Renal pelvis (tissue), 1 donor: ENCODE measurements at regions not wholly inside any gene's neighbourhood (a gene's known extent, or its start where the extent isn't known, plus 50 kb on each side); places are given as distances from the start of the nearest gene placed in this dataset.
"Not testable (repeated sequence)": the region's sequence is repeated elsewhere in the genome, so short reads cannot be mapped to it uniquely, and the experiment has no call there.

Source experiments
- DNase-seq: peaks from one replicate; pipeline ENCODE4 v3.0.0-alpha.2; 2013

- DNase-seq = no peak
Measured at GRCh38 chr2:204359076-204359475, 186.2 kb upstream of the PARD3B start.

GRCh38 chr2:204360218-204361007, 184.9 kb upstream of the PARD3B start:
- DNase-seq = no peak

DNA sequence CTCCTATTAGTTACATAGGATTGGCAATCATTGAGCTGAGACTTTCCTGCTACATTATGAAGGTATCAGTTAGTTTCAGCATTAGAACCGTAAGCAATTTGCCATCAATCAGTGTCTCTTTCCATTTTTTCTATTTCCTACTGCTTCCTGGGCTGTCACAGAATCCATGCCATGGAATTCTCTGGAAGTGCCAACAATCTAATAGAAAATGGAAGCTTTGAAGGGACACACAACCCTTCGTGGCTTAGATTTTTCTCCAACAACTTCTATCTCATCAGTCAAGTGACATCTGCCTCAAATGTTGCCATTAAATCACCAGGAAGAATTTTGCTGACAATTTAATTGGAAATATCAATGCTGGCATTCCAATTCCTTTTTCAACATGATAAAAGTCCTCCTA, 183.5 kb upstream of the PARD3B start:
- DNase-seq = no peak

DNA sequence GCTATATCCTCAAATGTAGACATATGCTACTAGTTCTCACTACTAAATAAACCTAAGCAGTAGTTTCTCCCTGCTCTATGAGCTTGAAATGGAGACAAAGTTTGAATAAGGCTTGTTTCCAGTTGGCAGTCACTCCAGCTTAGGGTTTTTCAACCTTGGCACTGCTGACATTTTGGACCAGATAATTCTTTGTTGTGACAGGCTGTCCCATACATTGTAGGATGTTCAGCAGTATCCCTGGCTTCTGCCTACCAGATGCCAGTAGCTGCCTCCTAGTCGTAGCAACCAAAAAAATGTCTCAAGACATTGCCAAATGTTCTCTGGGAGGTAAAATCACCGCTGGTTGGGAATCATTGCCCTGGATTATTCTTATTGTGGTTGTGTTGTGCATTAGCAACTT, 182.7 kb upstream of the PARD3B start:
- no peak for DNase-seq

DNA sequence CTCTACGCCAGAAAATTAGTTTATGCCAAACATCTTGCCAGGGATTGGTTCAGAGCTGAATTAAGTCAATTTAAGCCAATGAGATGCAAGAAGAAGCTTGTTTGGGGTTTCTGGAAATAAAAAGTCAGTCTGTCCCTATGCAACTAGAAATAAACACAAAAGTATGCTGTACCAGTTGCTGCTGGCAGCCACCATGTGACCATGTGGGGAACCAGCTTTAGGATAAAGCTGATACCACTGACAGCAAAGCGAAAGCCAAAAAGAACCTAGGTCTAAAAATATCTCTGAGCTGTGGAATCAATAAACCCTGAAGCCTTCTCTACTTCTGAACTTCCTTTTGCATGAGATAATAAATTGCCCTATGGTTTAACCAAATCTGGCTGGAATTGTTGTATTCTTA, 181.8 kb upstream of the PARD3B start:
- DNase-seq = no peak

DNA sequence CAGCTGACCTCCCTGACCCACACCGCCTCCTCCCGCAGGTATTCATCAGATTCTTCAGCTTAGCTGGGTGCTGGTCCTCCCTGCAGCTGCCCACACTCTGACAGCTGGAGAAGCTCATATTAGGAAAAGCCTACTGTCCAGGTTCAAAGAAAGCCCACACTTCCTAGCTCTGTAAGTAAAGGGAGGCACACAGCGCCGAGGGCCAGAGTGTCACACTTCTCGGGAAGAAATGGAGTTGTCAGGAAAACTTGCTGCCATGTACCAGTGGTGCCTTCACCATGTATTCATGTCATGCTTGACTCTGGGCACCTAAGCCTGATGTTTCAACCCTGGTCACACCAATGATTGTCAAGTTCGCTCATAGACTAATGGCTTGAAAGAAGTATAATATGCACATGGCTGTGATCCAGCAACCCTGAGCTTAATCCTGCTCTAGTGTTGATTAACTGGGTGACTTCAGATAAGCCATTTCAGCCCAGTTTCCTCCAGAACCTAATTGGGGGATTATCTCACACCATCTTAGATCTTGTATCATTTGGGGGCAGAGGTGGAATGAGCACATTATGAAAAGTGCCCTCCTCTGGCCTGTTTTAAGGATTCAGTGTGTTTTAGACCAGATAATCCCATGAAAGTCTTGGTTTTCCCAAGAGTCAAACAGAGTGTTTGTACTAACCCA, 180.3 kb upstream of the PARD3B start:
- no peak for DNase-seq

- DNase-seq = no peak
Measured at GRCh38 chr2:204365811-204366210, 179.5 kb upstream of the PARD3B start.

DNA sequence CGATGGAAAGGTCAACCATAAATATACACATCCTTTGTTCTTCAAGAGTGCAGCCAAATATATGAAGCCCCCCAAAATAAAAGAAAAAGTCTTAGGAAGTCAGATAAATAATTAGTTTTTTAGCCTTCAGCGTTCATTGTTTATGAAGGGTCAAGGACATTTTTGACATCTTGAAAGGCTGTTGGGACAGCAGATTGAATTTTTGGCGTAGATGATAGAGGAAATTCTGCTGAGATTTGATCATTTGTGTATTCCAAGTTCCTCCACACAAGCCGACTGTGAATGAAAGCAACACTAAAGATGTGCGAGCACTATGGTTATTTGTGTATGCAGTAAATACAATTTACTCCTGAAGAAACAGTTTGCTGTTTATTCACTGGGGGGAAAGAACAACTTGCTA, 177.8 kb upstream of the PARD3B start:
- no peak for DNase-seq

DNA sequence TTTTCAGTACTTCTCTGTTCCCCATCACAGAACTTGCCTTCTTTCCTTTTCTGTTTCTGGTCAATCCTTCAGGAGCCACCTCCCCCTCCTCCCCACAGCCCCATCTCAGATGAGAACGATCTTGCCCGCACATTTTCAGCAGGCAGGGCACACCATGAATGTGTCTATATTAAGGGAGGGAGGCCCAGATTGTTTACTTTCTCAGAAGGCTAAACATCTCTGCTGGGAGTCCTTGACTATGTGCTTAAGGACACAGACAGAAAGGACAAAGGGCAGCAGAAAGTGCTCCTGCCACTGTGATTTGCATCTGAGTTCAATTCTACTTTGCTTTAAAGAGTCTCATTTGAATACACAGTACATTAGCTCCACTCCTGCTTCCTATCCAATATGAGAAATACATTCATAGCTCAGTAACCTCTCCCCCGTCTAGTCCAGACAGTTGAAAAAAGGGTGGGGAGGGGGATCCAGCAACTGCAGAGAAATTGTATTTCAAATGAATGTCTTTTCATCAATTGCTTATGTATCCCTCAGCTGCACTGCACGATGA, 175.0 kb upstream of the PARD3B start:
- DNase-seq = no peak

GRCh38 chr2:204373942-204374341, 171.3 kb upstream of the PARD3B start:
- no peak for DNase-seq

- DNase-seq = no peak
Measured at GRCh38 chr2:204380141-204380881, 165.0 kb upstream of the PARD3B start.

GRCh38 chr2:204386668-204387067, 158.6 kb upstream of the PARD3B start:
- DNase-seq = no peak

- no peak for DNase-seq
Measured at GRCh38 chr2:204389120-204389519, 156.2 kb upstream of the PARD3B start.

GRCh38 chr2:204389856-204390255, 155.4 kb upstream of the PARD3B start:
- no peak for DNase-seq

GRCh38 chr2:204395539-204395938, 149.7 kb upstream of the PARD3B start:
- no peak for DNase-seq

DNA sequence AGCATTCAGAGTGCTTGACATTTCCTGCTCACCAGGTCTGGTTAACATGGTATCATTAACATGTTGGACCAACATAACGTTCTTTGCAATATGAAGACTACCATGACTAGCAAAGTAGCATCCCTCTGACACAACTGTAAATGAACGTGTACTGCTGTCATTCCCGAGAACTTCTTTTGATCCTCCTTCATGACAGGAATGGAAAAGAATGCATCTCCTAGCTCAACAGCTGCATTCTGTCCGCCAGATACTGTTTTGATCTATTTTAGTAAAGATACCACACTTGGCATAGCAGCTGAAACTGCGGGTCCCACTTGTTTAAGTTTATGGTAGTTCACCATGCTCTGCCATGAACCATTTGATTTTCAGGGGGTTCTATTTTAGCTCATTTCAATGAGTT, 144.2 kb upstream of the PARD3B start:
- no peak for DNase-seq

DNA sequence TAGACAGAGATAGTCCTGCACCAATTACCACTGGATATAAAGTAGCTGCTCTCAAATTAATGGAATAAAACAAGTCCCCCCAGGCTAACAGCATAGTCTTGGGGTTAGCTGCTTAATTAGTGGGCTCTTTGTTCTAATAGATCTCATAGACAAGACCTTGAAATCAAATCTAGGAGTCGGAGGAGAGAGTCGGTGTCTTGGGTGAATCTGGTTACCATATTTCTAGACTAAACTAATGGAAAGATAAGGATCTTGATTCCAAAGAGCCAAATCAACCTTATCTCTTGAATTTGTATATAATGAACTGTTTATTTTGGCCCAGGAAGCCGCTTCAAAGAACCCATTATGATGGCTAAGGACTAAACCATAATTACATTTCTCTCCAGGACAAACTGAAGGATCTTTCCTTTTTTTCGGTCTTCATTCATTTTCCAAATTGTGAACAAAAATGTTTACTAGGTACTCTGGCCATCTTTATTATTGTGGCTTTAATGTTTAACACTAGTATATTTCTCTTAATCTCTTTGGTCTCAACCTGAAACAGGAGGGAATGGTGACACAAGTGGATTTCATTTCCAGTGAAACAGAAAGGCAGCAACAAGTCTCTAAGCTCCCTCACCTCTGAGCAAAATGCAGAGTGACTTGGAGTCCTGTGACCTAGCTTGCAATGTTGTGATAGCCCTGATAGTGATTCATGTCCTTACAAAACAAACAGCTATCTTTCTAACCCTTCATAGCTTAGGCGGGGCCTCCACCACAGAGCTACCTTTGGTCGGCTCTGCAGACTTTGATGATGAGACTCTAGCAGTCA, 137.9 kb upstream of the PARD3B start:
- DNase-seq = no peak

DNA sequence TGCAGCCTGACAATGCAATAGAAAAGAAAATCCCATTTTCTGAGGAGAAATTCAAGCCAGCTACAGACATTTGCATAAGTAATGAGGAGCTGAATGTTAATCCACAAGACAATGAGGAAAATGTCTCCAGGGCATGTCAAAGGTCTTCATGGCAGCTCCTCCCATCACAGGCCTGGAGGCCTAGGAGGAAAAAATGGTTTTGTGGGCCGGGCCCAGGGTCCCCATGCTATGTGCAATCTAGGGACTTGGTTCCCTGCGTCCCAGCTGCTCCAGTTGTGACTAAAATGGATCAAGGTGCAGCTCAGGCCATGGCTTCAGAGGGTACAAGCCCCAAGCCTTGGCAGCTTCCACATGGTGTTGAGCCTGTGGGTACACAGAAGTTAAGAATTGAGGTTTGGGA, 132.5 kb upstream of the PARD3B start:
- DNase-seq = not testable (repeated sequence)

DNA sequence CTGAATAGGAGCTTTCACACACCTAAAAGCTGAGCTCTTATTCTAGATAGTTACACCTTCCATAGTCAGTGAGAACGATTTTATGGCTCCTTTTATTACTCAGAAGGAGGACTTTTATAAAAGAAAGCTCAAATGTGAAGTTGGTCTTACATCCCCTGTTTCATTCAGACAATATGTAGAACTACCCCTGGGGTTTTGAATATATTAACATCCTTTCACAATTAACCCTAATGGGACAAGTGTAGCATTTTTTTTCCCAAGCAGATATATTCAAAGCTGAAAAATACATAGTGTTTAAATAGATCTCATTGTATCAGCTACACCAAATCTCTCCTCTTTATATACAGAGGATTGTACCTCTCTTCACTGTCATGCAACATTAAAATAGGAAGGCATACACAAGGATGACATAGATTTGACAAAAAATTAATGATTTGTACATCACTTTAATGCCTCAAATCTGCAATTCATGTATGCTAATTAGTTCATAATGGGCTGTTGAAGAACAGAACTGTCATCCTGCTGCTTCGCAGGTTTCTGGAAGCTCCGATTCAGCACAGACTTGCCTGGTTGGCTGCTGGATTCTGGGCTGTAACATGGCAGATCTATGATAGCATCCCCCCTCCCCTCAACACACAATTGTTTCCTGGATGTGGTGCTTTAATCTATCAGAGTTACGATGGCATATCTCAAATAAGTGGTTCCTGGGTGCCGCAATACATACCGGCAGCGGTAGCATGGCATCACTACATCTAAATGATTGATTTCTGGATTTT, 129.7 kb upstream of the PARD3B start:
- DNase-seq = no peak

GRCh38 chr2:204416236-204416635, 129.0 kb upstream of the PARD3B start:
- no peak for DNase-seq

DNA sequence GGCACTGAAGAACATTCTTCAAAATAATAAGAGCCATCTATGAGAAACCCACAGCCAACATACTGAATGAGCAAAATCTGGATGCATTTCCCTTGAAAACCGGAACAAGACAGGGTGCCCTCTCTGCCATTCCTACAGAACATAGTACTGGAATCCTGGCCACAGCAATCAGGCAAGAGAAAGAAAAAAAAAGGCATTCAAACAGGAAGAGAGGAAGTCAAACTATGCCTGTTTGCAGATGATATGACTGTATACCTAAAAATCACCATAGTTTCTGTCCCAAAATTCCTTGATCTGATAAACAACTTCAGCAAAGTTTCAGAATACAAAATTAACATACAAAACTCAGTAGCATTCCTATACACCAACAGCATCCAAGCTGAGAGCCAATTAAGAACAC, 119.5 kb upstream of the PARD3B start:
- no peak for DNase-seq
